ENCODE measurements at regions not wholly inside any gene's neighbourhood (a gene's known extent, or its start where the extent isn't known, plus 50 kb on each side); places are given as distances from the start of the nearest gene placed in this dataset.
A peak's percentile ranks its signal among the peaks of the same experiment; 100 is the strongest.
"Not testable (repeated sequence)": the region's sequence is repeated elsewhere in the genome, so short reads cannot be mapped to it uniquely, and the experiment has no call there.

- no peak for ATAC-seq
- DNase-seq: no peak
Measured at GRCh38 chr18:76307293-76307690, 187.8 kb downstream of the ZNF516 start.

GRCh38 chr18:76306685-76307292, 188.3 kb downstream of the ZNF516 start:
- ATAC-seq (no peak), DNase-seq (peak; percentile 9)

- DNase-seq (no peak), ATAC-seq (no peak)
Measured at GRCh38 chr18:76285866-76286265, 209.2 kb downstream of the ZNF516 start.

- ATAC-seq: no peak
Measured at GRCh38 chr18:76281565-76281964, 213.5 kb downstream of the ZNF516 start.

GRCh38 chr18:76277801-76278200, 217.2 kb downstream of the ZNF516 start:
- DNase-seq (no peak), ATAC-seq (no peak)

More at GRCh38 chr18:76281565-76281964, 213.5 kb downstream of the ZNF516 start:
- no peak for DNase-seq

- no peak for DNase-seq
- no peak for ATAC-seq
Measured at GRCh38 chr18:76275727-76276313, 219.2 kb downstream of the ZNF516 start.

DNA sequence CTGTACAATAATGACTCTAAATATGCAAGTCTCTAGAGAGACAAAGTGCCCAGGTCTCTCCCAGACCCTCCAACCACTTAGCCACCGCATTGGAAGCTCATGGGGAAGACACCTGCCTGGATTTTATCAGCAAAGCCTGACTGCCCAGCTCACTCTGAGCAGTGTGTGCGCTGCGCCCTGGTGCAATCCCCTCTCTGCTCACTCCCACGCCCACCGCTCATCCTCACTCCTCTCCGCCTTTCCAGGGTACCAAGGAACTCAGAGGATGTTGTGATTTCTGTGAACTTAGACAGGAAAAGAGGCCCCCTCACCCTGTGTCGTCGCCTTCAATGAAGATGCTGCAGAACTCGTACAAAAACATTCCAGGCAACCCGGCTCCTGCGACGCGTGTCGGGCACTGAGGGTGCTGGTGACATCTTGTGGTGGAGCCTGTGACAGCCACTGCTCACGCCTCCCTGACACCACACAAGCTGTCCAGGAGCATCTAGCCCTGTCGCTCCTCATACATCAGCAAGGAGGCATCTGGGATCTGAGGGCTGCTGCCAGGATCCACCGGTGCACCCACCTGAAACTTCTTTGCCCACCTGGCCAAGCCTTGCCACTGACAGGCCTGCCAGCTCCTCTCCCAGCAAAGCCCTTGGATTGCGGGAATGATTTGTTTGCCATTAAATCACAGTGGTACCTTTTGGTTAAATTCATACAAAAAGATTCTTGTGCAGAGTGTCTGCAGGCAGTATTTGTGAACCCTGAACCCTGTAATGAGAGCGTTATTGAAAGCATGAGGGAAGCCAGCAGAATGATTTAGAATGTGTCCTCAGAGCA, 220.4 kb downstream of the ZNF516 start:
- ATAC-seq: peak; percentile 55

DNA sequence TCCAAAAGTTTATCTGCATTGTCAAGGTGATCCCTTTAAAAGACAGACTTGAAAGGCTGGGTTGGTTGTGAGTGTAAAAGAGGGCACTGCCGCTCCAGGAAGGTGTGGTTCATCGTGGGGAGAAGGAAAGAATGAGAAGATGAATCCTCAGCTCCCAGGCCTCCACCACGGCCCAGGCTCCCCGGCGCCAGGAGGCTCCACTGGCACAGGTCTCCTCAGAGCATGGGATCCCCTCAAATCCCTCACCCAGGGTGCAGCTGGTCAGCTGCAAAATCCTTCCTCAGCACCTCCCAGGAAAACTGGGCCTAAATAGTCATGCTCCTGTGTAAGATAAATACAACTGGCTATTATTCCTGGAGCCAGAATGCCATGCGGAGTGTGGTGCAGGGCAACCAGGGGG, 221.1 kb downstream of the ZNF516 start:
- ATAC-seq (no peak), DNase-seq (no peak)

More for the DNA sequence above, 220.4 kb downstream of the ZNF516 start:
- no peak for DNase-seq

DNA sequence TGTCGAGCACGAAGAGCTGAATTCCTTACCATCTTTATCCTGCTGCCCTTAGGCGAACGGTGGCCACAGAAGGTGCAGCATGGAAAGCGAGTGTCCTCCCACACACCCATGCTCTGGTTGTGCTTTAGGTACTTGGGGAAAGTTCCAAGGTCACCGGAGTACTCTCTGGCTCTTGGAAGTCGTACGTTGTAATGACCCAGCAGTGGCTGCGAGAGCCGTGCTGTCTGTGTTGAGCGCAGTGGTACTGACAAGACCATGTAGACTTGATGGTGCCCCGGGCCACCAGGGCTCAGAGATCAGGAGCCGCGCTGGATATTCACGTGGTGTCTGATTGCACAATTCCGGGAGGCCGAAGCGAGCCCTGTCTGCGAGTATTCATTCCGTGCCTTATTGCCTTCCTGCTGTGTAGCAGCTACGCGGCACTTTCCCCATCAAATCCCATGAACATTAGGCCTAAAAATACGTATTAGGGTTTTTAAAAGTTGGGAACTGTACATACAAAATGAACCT, 222.0 kb downstream of the ZNF516 start:
- DNase-seq: no peak
- ATAC-seq: no peak

DNA sequence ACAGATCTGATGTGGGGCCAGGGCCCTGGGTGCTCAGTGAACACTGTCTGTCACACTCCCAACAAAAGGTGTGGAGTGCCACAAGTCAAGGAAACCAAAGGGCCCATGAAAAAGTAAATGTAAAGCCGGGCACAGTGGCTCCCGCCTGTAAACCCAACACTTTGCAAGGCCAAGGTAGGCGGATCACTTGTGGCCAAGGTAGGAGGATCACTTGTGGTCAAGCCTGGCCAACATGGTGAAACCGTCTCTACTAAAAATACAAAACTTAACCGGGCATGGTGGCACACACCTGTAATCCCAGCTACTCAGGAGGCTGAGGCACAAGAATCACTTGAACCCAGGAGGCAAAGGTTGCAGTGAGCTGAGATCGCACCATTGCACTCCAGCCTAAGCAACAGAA, 227.6 kb downstream of the ZNF516 start:
- not testable (repeated sequence) for DNase-seq, ATAC-seq

DNA sequence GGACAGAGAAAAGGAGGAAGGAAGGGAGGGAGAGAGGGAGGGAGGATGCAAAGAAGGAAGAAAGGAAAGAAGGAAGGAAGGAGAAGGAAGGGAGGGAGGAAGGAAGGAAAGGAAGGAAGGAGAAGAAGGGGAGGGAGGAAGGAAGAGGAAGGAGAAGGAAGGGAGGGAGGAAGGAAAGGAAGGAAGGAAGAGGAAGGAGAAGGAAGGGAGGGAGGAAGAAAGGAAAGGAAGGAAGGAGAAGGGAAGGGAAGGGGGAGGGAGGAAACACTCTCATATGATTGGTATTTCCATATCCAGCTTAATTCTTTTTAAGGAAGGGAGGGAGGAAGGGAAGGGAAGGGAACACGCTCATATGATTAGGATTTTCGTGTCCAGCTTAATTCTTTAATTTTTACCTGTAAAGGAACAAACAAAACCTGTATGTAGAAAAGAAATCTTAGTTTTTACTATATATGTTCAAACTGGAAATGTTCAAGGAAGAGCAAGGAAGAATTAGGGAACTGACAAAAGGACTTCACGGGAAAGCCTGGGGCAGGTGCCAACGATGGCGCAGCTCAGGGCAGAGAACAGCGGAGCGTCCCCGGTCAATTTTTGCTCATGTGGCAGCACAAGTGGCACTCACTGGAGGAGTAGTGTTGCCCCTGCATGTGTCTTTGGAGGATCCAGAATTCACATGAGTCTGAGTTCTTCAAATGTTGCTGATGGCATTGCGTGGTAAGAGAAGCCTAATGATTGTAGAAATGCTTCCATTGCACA, 228.6 kb downstream of the ZNF516 start:
- DNase-seq: no peak
- no peak for ATAC-seq

- DNase-seq (no peak), ATAC-seq (no peak)
Measured at GRCh38 chr18:76265497-76266235, 229.4 kb downstream of the ZNF516 start.

GRCh38 chr18:76264876-76265250, 230.2 kb downstream of the ZNF516 start:
- no peak for DNase-seq
- ATAC-seq: no peak

DNA sequence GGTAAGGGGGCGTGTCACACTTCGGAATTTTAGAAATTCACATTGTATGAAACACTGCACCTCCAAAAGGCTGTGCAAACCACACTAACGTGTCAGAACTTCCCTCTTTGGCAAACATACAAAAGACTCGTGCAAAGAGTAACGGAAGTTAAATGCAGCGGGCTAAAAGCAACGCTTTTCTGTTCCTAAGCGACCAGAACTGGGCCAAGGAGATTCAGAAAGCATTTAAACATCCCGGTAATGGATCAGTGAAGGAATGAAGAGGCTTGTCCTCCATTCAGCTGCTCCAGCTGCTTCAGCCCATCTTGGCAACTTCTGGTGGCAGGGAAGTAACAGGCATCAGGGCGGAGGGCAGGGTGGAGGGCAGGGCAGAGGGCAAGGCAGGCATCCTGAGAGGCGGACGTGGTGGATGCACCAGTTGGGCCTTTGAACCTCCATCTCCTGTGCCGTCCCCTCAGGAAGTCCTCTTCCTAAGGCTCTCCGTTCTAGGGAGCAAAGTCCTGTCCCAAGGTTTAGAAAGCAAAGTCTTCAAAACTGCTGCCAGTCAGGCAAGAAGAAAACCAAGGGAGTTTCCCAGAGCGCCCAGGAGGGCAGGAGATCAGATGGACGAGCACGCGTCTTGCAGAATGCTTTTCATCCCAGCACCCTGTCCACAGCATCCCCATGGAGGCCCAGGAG, 230.7 kb downstream of the ZNF516 start:
- DNase-seq (no peak), ATAC-seq (no peak)

- ATAC-seq: no peak
- DNase-seq: no peak
Measured at GRCh38 chr18:76263046-76264005, 231.7 kb downstream of the ZNF516 start.

DNA sequence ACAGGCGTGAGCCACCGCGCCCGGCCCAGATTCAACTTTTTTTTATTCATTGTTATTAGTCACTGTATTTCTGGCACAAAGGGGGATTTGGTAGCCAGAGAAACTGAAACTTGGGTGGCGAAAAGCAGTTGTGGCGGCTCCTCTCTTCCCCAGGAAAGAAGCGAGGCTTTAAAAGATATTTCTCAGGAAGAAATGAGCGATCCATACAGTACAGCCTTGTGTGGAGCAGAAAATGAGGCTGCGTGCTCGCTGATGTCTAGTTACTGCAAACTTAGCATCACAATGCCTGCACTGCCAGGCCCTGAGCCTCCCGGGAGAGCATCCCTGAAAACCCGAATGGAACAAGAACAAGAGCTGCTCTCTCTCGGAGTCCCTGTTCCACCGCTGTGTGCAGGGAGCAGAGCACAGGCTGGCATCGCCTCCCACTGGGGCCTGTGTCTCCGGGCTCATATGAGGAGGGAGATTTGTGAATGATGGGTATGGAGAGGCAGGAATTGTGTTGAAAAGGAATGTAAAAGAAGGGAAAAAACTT, 234.0 kb downstream of the ZNF516 start:
- DNase-seq (no peak), ATAC-seq (no peak)

- no peak for DNase-seq
- ATAC-seq: no peak
Measured at GRCh38 chr18:76259711-76260110, 235.3 kb downstream of the ZNF516 start.

- ATAC-seq (no peak), DNase-seq (no peak)
Measured at GRCh38 chr18:76259096-76259495, 235.9 kb downstream of the ZNF516 start.

- ATAC-seq (no peak), DNase-seq (no peak)
Measured at GRCh38 chr18:76258209-76258608, 236.8 kb downstream of the ZNF516 start.

Data from stimulated activated naive CD8-positive, alpha-beta T cell treated with anti-CD3 and anti-CD28 coated beads, Interleukin-15, Interleukin-2, amounts not matched to agents 100 U/mL and 50 U/mL, for 24 hours (primary cell).